ENCODE measurements at regions not wholly inside any gene's neighbourhood (a gene's known extent, or its start where the extent isn't known, plus 50 kb on each side); places are given as distances from the start of the nearest gene placed in this dataset.

DNA sequence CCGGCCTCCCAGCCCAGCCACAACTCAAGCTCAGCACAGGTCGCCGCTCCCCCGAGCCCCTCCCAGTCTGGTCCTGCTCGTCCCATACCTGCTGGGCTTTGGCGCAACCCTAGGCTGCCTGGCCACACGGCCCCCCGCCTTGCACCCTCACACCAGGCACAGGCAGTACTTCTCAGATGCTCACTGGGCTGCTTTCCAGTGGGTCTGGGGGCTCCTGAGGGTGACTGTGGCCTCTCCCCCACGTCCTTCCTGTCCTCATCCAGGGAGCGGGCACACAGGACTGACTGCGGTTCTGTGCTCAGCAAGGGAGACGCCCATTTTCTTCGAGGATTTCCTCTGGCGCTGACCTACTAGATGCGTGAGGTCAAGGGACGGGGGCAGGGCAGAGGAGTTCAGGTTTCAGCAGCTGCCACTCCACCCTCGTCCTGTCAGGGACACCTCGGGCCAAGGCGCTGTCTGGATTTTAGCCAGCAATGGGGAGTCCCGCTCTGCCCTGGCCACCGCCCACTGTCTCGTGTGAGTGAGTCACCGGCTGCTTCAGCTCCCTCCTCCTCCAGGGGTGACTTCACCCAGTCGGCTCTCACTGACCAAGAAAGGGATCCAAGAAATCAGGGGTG is 115.8 kb downstream of the NPIPB11 start:
- TF ChIP-seq, protein P1, sequence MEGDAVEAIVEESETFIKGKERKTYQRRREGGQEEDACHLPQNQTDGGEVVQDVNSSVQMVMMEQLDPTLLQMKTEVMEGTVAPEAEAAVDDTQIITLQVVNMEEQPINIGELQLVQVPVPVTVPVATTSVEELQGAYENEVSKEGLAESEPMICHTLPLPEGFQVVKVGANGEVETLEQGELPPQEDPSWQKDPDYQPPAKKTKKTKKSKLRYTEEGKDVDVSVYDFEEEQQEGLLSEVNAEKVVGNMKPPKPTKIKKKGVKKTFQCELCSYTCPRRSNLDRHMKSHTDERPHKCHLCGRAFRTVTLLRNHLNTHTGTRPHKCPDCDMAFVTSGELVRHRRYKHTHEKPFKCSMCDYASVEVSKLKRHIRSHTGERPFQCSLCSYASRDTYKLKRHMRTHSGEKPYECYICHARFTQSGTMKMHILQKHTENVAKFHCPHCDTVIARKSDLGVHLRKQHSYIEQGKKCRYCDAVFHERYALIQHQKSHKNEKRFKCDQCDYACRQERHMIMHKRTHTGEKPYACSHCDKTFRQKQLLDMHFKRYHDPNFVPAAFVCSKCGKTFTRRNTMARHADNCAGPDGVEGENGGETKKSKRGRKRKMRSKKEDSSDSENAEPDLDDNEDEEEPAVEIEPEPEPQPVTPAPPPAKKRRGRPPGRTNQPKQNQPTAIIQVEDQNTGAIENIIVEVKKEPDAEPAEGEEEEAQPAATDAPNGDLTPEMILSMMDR (conservative IDR thresholded peaks at IDR 0.05; ENCODE audit: low read length): no peak
- TF ChIP-seq EZH2phosphoT487 (IDR thresholded peaks at IDR 0.05; ENCODE audit: borderline replicate concordance, low read depth, low read length): no peak
